ENCODE measurements at regions not wholly inside any gene's neighbourhood (a gene's known extent, or its start where the extent isn't known, plus 50 kb on each side); places are given as distances from the start of the nearest gene placed in this dataset.

DNA sequence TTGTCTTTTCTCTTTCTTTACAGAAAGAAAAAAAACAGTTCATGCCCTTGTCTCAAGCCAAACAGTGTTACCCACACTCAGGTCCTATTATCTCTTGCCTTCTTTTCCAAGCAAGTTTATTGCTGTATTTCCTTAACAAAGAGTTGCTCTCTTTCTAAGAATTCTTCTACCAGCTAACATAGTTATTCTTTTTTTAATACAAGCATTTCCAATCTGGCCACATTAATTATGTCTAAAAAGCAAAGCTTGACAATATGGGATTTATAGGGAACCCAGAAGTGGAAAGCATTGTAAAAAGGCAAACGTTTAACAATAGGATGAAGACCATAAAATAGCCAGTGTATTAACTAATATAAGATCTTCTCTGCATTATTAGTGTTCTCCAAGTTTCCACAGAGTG, 272.5 kb upstream of the CWC22 start:
- CTCF ChIA-PET, result no interaction called here
- TF ChIP-seq CTCF (IDR thresholded peaks at IDR 0.05; ENCODE audit: low read depth, low read length), result no peak

DNA sequence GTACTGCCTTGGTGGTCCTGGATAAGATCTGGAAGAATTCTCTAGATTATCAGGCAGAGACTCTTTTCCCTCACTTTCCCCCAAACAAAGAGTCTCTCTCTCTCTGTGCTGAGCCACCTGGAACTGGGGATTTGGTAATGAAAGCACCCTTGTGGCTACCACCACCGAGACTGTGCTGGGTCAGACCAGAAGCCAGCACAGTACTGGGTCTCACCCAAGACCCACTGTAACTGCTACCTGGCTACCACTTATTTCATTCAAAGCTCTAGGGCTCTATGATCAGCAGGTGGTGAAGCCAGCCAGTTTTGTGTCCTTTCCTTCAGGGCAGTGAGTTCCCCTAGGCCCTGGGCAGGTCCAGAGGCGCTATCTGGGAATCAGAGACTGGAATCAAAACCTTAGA, 269.6 kb upstream of the CWC22 start:
- no peak for DNase-seq (ENCODE audit: low read depth, low spot score)
- H3K4me3 ChIP-seq (ENCODE audit: low read depth, low read length), result no peak overlapping the region
- CTCF ChIA-PET, result no interaction called here
- no peaks in the 10 kb centered on the region for H3K27me3 ChIP-seq (ENCODE audit: control insufficient read depth, insufficient read depth, low read length)
- POLR2A ChIA-PET, result no interaction called here
- no peak overlapping the region for H3K27ac ChIP-seq (ENCODE audit: low read depth, low read length)
- no peaks in the 10 kb centered on the region for H3K9me3 ChIP-seq (ENCODE audit: control insufficient read depth, insufficient read depth, low read length)
- no peak for TF ChIP-seq CTCF (IDR thresholded peaks at IDR 0.05; ENCODE audit: low read depth, low read length)

More for the DNA sequence above, 272.5 kb upstream of the CWC22 start:
- H3K27me3 ChIP-seq (ENCODE audit: control insufficient read depth, insufficient read depth, low read length), result no peaks in the 10 kb centered on the region
- H3K27ac ChIP-seq (ENCODE audit: low read depth, low read length), result no peak overlapping the region
- H3K4me3 ChIP-seq (ENCODE audit: low read depth, low read length), result no peak overlapping the region
- DNase-seq (ENCODE audit: low read depth, low spot score), result no peak
- H3K9me3 ChIP-seq (ENCODE audit: control insufficient read depth, insufficient read depth, low read length), result no peaks in the 10 kb centered on the region
- POLR2A ChIA-PET, result no interaction called here

GRCh38 chr2:180268006-180268405, 260.9 kb upstream of the CWC22 start:
- Histone ChIP-seq H3K9me3 (ENCODE audit: control insufficient read depth, insufficient read depth, low read length) (no peaks in the 10 kb centered on the region; the same call in 1 of the 2 replicates), H3K27ac (ENCODE audit: low read depth, low read length) (no peak overlapping the region), H3K27me3 (ENCODE audit: control insufficient read depth, insufficient read depth, low read length) (no peaks in the 10 kb centered on the region), H3K4me3 (ENCODE audit: low read depth, low read length) (no peak overlapping the region)
- POLR2A ChIA-PET, result no interaction called here
- CTCF ChIA-PET, result no interaction called here
- TF ChIP-seq CTCF (IDR thresholded peaks at IDR 0.05; ENCODE audit: low read depth, low read length), result no peak
- no peak for DNase-seq (ENCODE audit: low read depth, low spot score)

- POLR2A ChIA-PET, result no interaction called here
- no peak for TF ChIP-seq CTCF (IDR thresholded peaks at IDR 0.05; ENCODE audit: low read depth, low read length)
- no peaks in the 10 kb centered on the region; the same call in 1 of the 2 replicates for H3K9me3 ChIP-seq (ENCODE audit: control insufficient read depth, insufficient read depth, low read length)
- H3K27ac ChIP-seq (ENCODE audit: low read depth, low read length), result no peak overlapping the region
- H3K4me3 ChIP-seq (ENCODE audit: low read depth, low read length), result no peak overlapping the region
- CTCF ChIA-PET, result no interaction called here
- no peaks in the 10 kb centered on the region for H3K27me3 ChIP-seq (ENCODE audit: control insufficient read depth, insufficient read depth, low read length)
- no peak for DNase-seq (ENCODE audit: low read depth, low spot score)
Measured at GRCh38 chr2:180261976-180262375, 254.9 kb upstream of the CWC22 start.

DNA sequence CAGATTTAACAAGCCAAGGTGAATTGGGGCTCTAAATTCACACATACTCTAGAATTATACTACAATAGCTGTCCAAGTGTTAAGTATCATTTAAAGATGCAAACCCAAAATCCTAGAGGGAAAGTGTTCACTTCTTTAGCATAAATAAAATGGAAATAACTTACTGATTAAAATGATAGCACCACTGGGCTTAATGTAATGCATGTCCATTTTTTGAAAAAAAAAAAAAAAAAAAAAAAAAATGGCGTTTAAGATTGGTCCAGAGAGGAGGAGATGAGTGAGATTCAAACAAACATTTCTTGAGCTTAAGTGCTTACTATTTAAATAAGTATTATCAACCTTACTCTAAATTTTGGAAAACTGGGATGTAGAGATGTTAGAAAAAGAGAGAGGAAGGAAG, 251.5 kb upstream of the CWC22 start:
- ChIA-PET POLR2A (no interaction called here), CTCF (interaction anchor here (0.7 to 1.4 kb wide), 2 partner anchors 38 to 133 kb away, joined by 4 to 15 read pairs; no protein-coding TSS in a partner anchor)
- H3K4me3 ChIP-seq (ENCODE audit: low read depth, low read length), result no peak overlapping the region
- no peaks in the 10 kb centered on the region for H3K9me3 ChIP-seq (ENCODE audit: control insufficient read depth, insufficient read depth, low read length)
- no peak for DNase-seq (ENCODE audit: low read depth, low spot score)
- no peak overlapping the region for H3K27ac ChIP-seq (ENCODE audit: low read depth, low read length)
- H3K27me3 ChIP-seq (ENCODE audit: control insufficient read depth, insufficient read depth, low read length), result no peaks in the 10 kb centered on the region
- no peak for TF ChIP-seq CTCF (IDR thresholded peaks at IDR 0.05; ENCODE audit: low read depth, low read length)
